H1 (cell line): ENCODE measurements at regions not wholly inside any gene's neighbourhood (a gene's known extent, or its start where the extent isn't known, plus 50 kb on each side); places are given as distances from the start of the nearest gene placed in this dataset.

Experiments used
- CTCF ChIA-PET: fragments of 300-600 bp; sonication (Branson Sonifier 250); formaldehyde crosslinking; loops from one replicate; lab custom pipeline; 2021; ENCODE audit not compliant: partially characterized antibody; lab: Charles Lee
- POLR2A ChIA-PET: fragments of 300-600 bp; sonication (Branson Sonifier 250); formaldehyde crosslinking; loops from one replicate; lab custom pipeline; 2021; ENCODE audit warnings: inconsistent platforms; ENCODE audit not compliant: partially characterized antibody; lab: Charles Lee
- DNase-seq, 2 experiments: peaks; one replicate each; pipeline versions ENCODE4 v3.0.0 to v3.0.0-alpha.2; 2010 to 2022; ENCODE audit warnings: low spot score in 2 of 2, low read depth in 1 of 2, mixed read lengths in 1 of 2
- FAIRE-seq: peaks from 2 replicates; lab custom pipeline; 2011; peaks lifted over from hg19 to GRCh38; lab: Jason Lieb, UNC
- H2AFZ ChIP-seq: 2 replicates; pipeline ENCODE4 v1.8.1; 2012; ENCODE audit warnings: low read length, inconsistent platforms
- H2AK5ac ChIP-seq: 2 replicates; pipeline ENCODE4 v1.6.1; 2013; ENCODE audit warnings: low read depth, low read length
- H2BK120ac ChIP-seq: replicated peaks from 2 replicates; pipeline ENCODE3; 2013; ENCODE audit warnings: low read depth, low read length, inconsistent platforms
- H2BK12ac ChIP-seq: 2 replicates; pipeline ENCODE4 v1.6.1; 2013; ENCODE audit warnings: low read depth, low read length
- H2BK15ac ChIP-seq: 2 replicates; pipeline ENCODE4 v1.6.1; 2013; ENCODE audit warnings: low read length
- H2BK20ac ChIP-seq: 2 replicates; pipeline ENCODE4 v1.6.1; 2013; ENCODE audit warnings: low read length
- H2BK5ac ChIP-seq: 2 replicates; pipeline ENCODE4 v1.6.1; 2013; ENCODE audit warnings: low read depth, low read length
- H3K14ac ChIP-seq: 2 replicates; pipeline ENCODE4 v1.6.1; 2013; ENCODE audit warnings: inconsistent platforms; ENCODE audit not compliant: insufficient read length
- H3K18ac ChIP-seq: 2 replicates; pipeline ENCODE4 v1.6.1; 2013; ENCODE audit warnings: low read length; ENCODE audit errors: extremely low read depth
- H3K23ac ChIP-seq: 2 replicates; pipeline ENCODE4 v1.6.1; 2013; ENCODE audit warnings: inconsistent platforms; ENCODE audit not compliant: insufficient read length
- H3K23me2 ChIP-seq: 2 replicates; pipeline ENCODE4 v1.6.1; 2013; ENCODE audit warnings: low read depth, low read length
- H3K27ac ChIP-seq: 2 replicates; pipeline ENCODE4 v1.6.1; 2011; ENCODE audit warnings: low read depth, low read length, inconsistent platforms
- H3K27me3 ChIP-seq, 4 experiments: replicated peaks in 1 of 4; 1 replicate in 1 of 4; 2 replicates in 3 of 4; pipeline versions ENCODE4 v1.6.1 to v1.8.1; 2011 to 2013; ENCODE audit warnings: low read length in 3 of 4, mild to moderate bottlenecking in 3 of 4, inconsistent platforms in 2 of 4, mixed read lengths in 2 of 4, moderate library complexity in 1 of 4; ENCODE audit not compliant: control insufficient read depth in 3 of 4, insufficient read depth in 3 of 4; ENCODE audit errors: extremely low read depth in 1 of 4
- H3K36me3 ChIP-seq, 4 experiments: 2 replicates each; pipeline versions ENCODE4 v1.6.1 to v1.8.1; 2011 to 2013; ENCODE audit warnings: mild to moderate bottlenecking in 4 of 4, low read length in 3 of 4, moderate library complexity in 2 of 4, control low read depth in 1 of 4, inconsistent platforms in 1 of 4; ENCODE audit not compliant: insufficient read depth in 4 of 4, control insufficient read depth in 2 of 4
- H3K4ac ChIP-seq: replicated peaks from 2 replicates; pipeline ENCODE3; 2013; ENCODE audit warnings: low read length, low read depth, mixed read lengths, inconsistent platforms; ENCODE audit not compliant: insufficient read length
- H3K4me1 ChIP-seq, 4 experiments: replicated peaks in 1 of 4; 1 replicate in 1 of 4; 2 replicates in 3 of 4; pipeline versions ENCODE4 v1.6.1 to v1.8.1; 2011 to 2013; ENCODE audit warnings: low read length in 3 of 4, inconsistent platforms in 2 of 4, mixed read lengths in 1 of 4; ENCODE audit not compliant: insufficient read depth in 4 of 4, control insufficient read depth in 3 of 4
- H3K4me2 ChIP-seq, 2 experiments: 2 replicates each; pipeline versions ENCODE4 v1.6.1 to v1.8.1; 2011 to 2013; ENCODE audit warnings: low read depth in 2 of 2, low read length in 2 of 2, control low read depth in 1 of 2, inconsistent platforms in 1 of 2, mild to moderate bottlenecking in 1 of 2; ENCODE audit not compliant: insufficient read depth in 1 of 2
- H3K4me3 ChIP-seq, 4 experiments: fragments of 200-600, 300-600 bp in 1 of 4; sonication (generic), shearing (Covaris generic), sonication (Bioruptor Twin) in 1 of 4; 2 replicates each; pipeline versions ENCODE4 v1.5.1 to v1.8.1; 2011 to 2016; ENCODE audit warnings: low read length in 4 of 4, low read depth in 3 of 4, control low read depth in 2 of 4, inconsistent platforms in 2 of 4, mild to moderate bottlenecking in 2 of 4, mixed read lengths in 1 of 4, moderate library complexity in 1 of 4; ENCODE audit not compliant: insufficient read depth in 2 of 4; ENCODE audit errors: extremely low read depth in 1 of 4
- H3K56ac ChIP-seq: replicated peaks from 2 replicates; pipeline ENCODE3; 2013; ENCODE audit warnings: low read depth, mild to moderate bottlenecking, mixed read lengths, low read length, inconsistent platforms; ENCODE audit not compliant: insufficient read length
- H3K79me1 ChIP-seq: 2 replicates; pipeline ENCODE4 v1.6.1; 2013; ENCODE audit warnings: low read depth, low read length, control low read depth
- H3K79me2 ChIP-seq, 2 experiments: 2 replicates each; pipeline versions ENCODE4 v1.6.1 to v1.8.1; 2012 to 2013; ENCODE audit warnings: low read length in 2 of 2, mild to moderate bottlenecking in 2 of 2, inconsistent platforms in 1 of 2; ENCODE audit not compliant: insufficient read depth in 2 of 2, control insufficient read depth in 1 of 2
- H3K9ac ChIP-seq, 4 experiments: replicated peaks in 1 of 4; 1 replicate in 1 of 4; 2 replicates in 3 of 4; pipeline versions ENCODE4 v1.6.1 to v1.8.1; 2011 to 2013; ENCODE audit warnings: low read depth in 3 of 4, low read length in 3 of 4, control low read depth in 2 of 4, mild to moderate bottlenecking in 2 of 4, moderate library complexity in 2 of 4, inconsistent platforms in 1 of 4; ENCODE audit errors: extremely low read depth in 1 of 4
- H3K9me3 ChIP-seq, 2 experiments: 2 replicates each; pipeline versions ENCODE4 v1.6.1 to v1.8.1; 2012 to 2013; ENCODE audit warnings: mild to moderate bottlenecking in 2 of 2, moderate library complexity in 2 of 2, control low read depth in 1 of 2, inconsistent platforms in 1 of 2, low read depth in 1 of 2, low read length in 1 of 2, mixed read lengths in 1 of 2; ENCODE audit not compliant: insufficient read depth in 2 of 2
- H4K20me1 ChIP-seq, 2 experiments: replicated peaks in 1 of 2; 2 replicates each; pipeline versions ENCODE3 to v1.8.1; 2011 to 2013; ENCODE audit warnings: inconsistent platforms in 2 of 2, low read length in 2 of 2, mild to moderate bottlenecking in 1 of 2; ENCODE audit not compliant: insufficient read depth in 2 of 2, control insufficient read depth in 1 of 2
- H4K5ac ChIP-seq: 2 replicates; pipeline ENCODE4 v1.6.1; 2013; ENCODE audit warnings: low read length, low read depth, mixed read lengths, inconsistent platforms; ENCODE audit not compliant: insufficient read length
- H4K8ac ChIP-seq: 2 replicates; pipeline ENCODE4 v1.8.0; 2013; ENCODE audit warnings: mild to moderate bottlenecking, moderate library complexity, low read length, inconsistent platforms; ENCODE audit not compliant: insufficient read depth; ENCODE audit errors: extremely low read depth
- H4K91ac ChIP-seq: replicated peaks from 2 replicates; pipeline ENCODE3; 2013; ENCODE audit warnings: low read length, mixed read lengths, inconsistent platforms; ENCODE audit not compliant: insufficient read length
- ASH2L ChIP-seq: fragments of 200-600, 300-600 bp; sonication (generic); IDR thresholded peaks from one replicate; pipeline ENCODE4 v1.7.1; 2017; ENCODE audit warnings: low read length
- MAX ChIP-seq: IDR thresholded peaks from 2 replicates; pipeline ENCODE4 v1.6.1; 2012; ENCODE audit warnings: inconsistent platforms
- NRF1 ChIP-seq: IDR thresholded peaks from 2 replicates; pipeline ENCODE4 v1.6.1; 2011; ENCODE audit warnings: mild to moderate bottlenecking, low read depth, low read length, improper control_type of control experiment
- PHF8 ChIP-seq: fragments of 200-600 bp; sonication (generic); conservative IDR thresholded peaks from 2 replicates; pipeline ENCODE4 v1.7.1; 2012; ENCODE audit warnings: low read depth, mild to moderate bottlenecking, inconsistent platforms, low read length, moderate library complexity
- POLR2A ChIP-seq, 2 experiments: IDR thresholded peaks; 1 replicate in 1 of 2; 2 replicates in 1 of 2; pipeline ENCODE4 v1.6.1; 2011; ENCODE audit warnings: low read depth in 2 of 2, low read length in 2 of 2, mild to moderate bottlenecking in 2 of 2; ENCODE audit errors: control extremely low read depth in 1 of 2
- POLR2AphosphoS5 ChIP-seq: IDR thresholded peaks from 2 replicates; pipeline ENCODE4 v1.6.1; 2011; ENCODE audit warnings: low read depth, low read length
- POU5F1 ChIP-seq: IDR thresholded peaks from 2 replicates; pipeline ENCODE4 v1.6.1; 2011; ENCODE audit warnings: low read depth, mild to moderate bottlenecking, low read length, moderate library complexity
- RBBP5 ChIP-seq: IDR thresholded peaks from 2 replicates; pipeline ENCODE4 v1.7.1; 2012; ENCODE audit warnings: low read depth, mild to moderate bottlenecking, inconsistent platforms, low read length, moderate library complexity, borderline replicate concordance
- RFX5 ChIP-seq: IDR thresholded peaks from 2 replicates; pipeline ENCODE4 v1.6.1; 2011; ENCODE audit warnings: low read depth, low read length, improper control_type of control experiment, borderline replicate concordance
- SIN3A ChIP-seq, 2 experiments: IDR thresholded peaks in 1 of 2; conservative IDR thresholded peaks in 1 of 2; 2 replicates each; pipeline ENCODE4 v1.6.1; 2011 to 2012; ENCODE audit warnings: low read length in 2 of 2, improper control_type of control experiment in 1 of 2, low read depth in 1 of 2, mild to moderate bottlenecking in 1 of 2
- TAF7 ChIP-seq: optimal IDR thresholded peaks from 2 replicates; pipeline ENCODE3; 2011; ENCODE audit warnings: low read depth, mild to moderate bottlenecking, inconsistent platforms, low read length, moderate library complexity, borderline replicate concordance
- USF2 ChIP-seq: IDR thresholded peaks from 2 replicates; pipeline ENCODE4 v1.6.1; 2011; ENCODE audit warnings: low read length, improper control_type of control experiment

- Histone ChIP-seq H3K23me2 (no peaks in the 10 kb centered on the region), H2AFZ (no peak overlapping the region), H4K91ac (no peak overlapping the region), H3K4me3 (no peak overlapping the region), H3K4me2 (no peak overlapping the region), H3K23ac (no peak overlapping the region), H3K27ac (no peak overlapping the region), H3K9me3 (peaks cover 4 to 5% of the 10 kb centered on the region in 2 experiments; a peak in 1 of 4 replicates), H3K4me1 (no peaks in the 10 kb centered on the region), H3K14ac (no peak overlapping the region), H3K4ac (no peak overlapping the region), H3K79me1 (no peaks in the 10 kb centered on the region), H2BK15ac (no peak overlapping the region), H3K18ac (no peak overlapping the region), H2BK5ac (no peak overlapping the region), H2BK20ac (no peak overlapping the region), H2BK120ac (no peak overlapping the region), H4K5ac (no peak overlapping the region), H4K8ac (no peak overlapping the region), H2BK12ac (no peak overlapping the region), H4K20me1 (no peaks in the 10 kb centered on the region), H3K9ac (no peak overlapping the region), H3K27me3 (no peaks in the 10 kb centered on the region), H3K36me3 (no peaks in the 10 kb centered on the region), H3K56ac (no peak overlapping the region), H3K79me2 (no peaks in the 10 kb centered on the region), H2AK5ac (no peak overlapping the region)
- DNase-seq = no peak
- ChIA-PET CTCF (no interaction called here), POLR2A (no interaction called here)
- no peak for FAIRE-seq
- TF ChIP-seq SIN3A (conservative IDR thresholded peaks at IDR 0.05 in 1 of 2, IDR thresholded peaks at IDR 0.05 in 1 of 2; ENCODE audit: low read depth in 1 of 2, low read length in 2 of 2) (no peak), RBBP5 (no peak), USF2 (no peak), POLR2A (IDR thresholded peaks at IDR 0.05; ENCODE audit: control extremely low read depth in 1 of 2, low read depth in 2 of 2, low read length in 2 of 2) (no peak), POLR2AphosphoS5 (no peak), NRF1 (no peak), TAF7 (no peak), PHF8 (no peak), POU5F1 (no peak), RFX5 (no peak), ASH2L (no peak), MAX (no peak)
Observed at GRCh38 chr10:61356354-61356753, 96.8 kb downstream of the TMEM26 start.
